Testis (tissue), 2 donors: ENCODE measurements at regions not wholly inside any gene's neighbourhood (a gene's known extent, or its start where the extent isn't known, plus 50 kb on each side); places are given as distances from the start of the nearest gene placed in this dataset.

Source experiments
- CTCF ChIP-seq, 3 experiments: fragments of 450-650 bp in 2 of 3; fragments of 200-600 bp in 1 of 3; sonication (generic) in 1 of 3; IDR thresholded peaks; one replicate each; pipeline ENCODE4 v1.5.1; 2016 to 2019; ENCODE audit warnings: antibody characterized with exemption in 3 of 3, mild to moderate bottlenecking in 2 of 3, moderate library complexity in 1 of 3
- POLR2A ChIP-seq: fragments of 450-650 bp; IDR thresholded peaks from one replicate; pipeline ENCODE4 v1.6.1; 2017; ENCODE audit warnings: antibody characterized with exemption, mild to moderate bottlenecking, moderate library complexity

DNA sequence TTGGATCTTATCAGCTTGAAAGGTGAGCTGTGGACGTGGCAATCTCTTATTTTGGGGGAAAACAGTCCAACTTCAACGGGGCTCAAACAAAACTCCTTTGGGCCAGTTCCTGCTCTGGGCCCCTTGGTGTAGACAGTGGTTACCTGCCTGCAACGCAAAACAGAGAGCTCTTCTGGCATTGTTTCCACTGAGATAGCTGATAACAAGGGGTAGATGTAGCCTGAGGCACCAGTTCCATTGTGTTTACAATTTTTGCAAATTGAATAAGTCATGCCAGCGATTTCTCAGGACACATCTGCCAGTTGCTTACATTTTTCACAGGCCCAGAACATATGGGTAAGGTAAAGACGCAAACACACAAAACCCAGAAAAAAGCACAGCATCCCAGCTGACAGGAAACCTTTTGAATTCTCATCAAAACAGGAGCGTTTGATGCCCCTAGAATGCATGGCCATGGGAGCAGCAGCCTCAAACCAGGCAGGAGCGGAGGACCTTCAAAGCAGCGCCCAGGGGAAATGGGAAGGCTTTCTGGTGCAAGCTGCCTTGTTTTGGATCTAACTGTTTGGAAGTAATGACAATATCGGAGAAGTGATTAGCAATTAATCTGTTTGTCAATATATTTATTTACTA is 259.7 kb downstream of the AACS start:
- TF ChIP-seq CTCF (IDR thresholded peaks at IDR 0.05) (no peak), POLR2A (no peak)
